Duodenal mucosa (tissue), 2 donors: ENCODE measurements at regions not wholly inside any gene's neighbourhood (a gene's known extent, or its start where the extent isn't known, plus 50 kb on each side); places are given as distances from the start of the nearest gene placed in this dataset.
"Not testable (repeated sequence)": the region's sequence is repeated elsewhere in the genome, so short reads cannot be mapped to it uniquely, and the experiment has no call there.

Experiments
- H3K27ac ChIP-seq: one replicate; pipeline ENCODE4 v1.7.0; 2013; ENCODE audit warnings: low read depth, low read length
- H3K27me3 ChIP-seq, 2 donors: one replicate each; pipeline ENCODE4 v1.7.0; 2013; ENCODE audit warnings: low read length in 2 of 2, control low read depth in 1 of 2; ENCODE audit not compliant: insufficient read depth in 2 of 2, control insufficient read depth in 1 of 2
- H3K36me3 ChIP-seq, 2 donors: one replicate each; pipeline ENCODE4 v1.7.0; 2013; ENCODE audit warnings: low read length in 2 of 2, control low read depth in 1 of 2; ENCODE audit not compliant: insufficient read depth in 2 of 2, control insufficient read depth in 1 of 2
- H3K4me1 ChIP-seq, 2 donors: one replicate each; pipeline ENCODE4 v1.7.0; 2013; ENCODE audit warnings: low read length in 2 of 2, control low read depth in 1 of 2; ENCODE audit not compliant: insufficient read depth in 2 of 2, control insufficient read depth in 1 of 2
- H3K4me3 ChIP-seq, 2 donors: one replicate each; pipeline ENCODE4 v1.7.0; 2013; ENCODE audit warnings: low read length in 2 of 2, low read depth in 1 of 2
- H3K9ac ChIP-seq, 2 donors: one replicate each; pipeline ENCODE4 v1.7.0; 2013; ENCODE audit warnings: low read length in 2 of 2, low read depth in 1 of 2
- H3K9me3 ChIP-seq, 2 donors: one replicate each; pipeline ENCODE4 v1.7.0; 2013; ENCODE audit warnings: low read length in 2 of 2, control low read depth in 1 of 2; ENCODE audit not compliant: control insufficient read depth in 1 of 2

DNA sequence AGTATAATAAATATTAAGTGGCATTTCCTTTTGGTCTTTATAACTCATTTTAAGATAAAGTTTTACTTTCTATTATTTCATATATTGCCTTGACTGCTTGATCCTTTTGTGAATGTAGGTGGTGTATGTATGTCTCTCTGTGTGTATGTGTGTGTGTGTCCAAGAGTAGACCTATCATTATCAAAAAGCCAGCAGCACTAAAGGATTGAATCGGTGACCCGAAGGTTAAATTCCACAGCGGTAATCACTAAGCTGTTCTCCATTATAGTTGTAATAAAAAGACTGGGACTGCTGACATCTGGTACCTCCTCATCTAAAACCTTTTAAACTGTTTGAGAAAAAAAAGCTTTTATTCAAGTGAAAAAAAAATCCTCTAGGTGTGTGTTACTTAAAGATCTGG lies 1014.8 kb downstream of the PCDH7 start:
- Histone ChIP-seq H3K36me3 (no peaks in the 10 kb centered on the region), H3K4me1 (no peaks in the 10 kb centered on the region), H3K9ac (no peak overlapping the region), H3K9me3 (peaks cover 2 to 4% of the 10 kb centered on the region in 2 donors), H3K27me3 (no peaks in the 10 kb centered on the region), H3K4me3 (no peak overlapping the region), H3K27ac (no peak overlapping the region)

DNA sequence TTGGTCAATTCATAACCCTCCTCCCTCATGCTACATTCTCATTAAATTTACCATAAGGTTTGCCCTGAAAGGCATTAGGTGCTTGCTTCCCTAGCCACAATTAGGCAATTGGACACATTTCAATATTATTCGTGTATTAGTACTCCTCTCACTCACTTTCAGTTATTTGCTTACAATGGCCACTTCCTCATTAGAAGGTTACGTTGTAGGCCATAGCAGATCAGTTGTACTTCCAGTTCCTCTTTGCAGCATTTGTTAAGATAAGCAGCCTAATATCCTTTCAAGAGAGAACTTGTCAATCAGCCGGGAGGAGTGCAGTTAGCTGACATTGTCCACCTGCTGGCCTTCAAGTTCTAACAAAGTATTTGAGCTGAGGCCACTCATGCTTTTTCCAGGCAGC lies 1017.2 kb downstream of the PCDH7 start:
- Histone ChIP-seq H3K27me3 (no peaks in the 10 kb centered on the region), H3K36me3 (no peaks in the 10 kb centered on the region), H3K4me1 (no peaks in the 10 kb centered on the region), H3K27ac (no peak overlapping the region), H3K9me3 (peaks cover 2 to 4% of the 10 kb centered on the region in 2 donors), H3K9ac (no peak overlapping the region), H3K4me3 (no peak overlapping the region)

DNA sequence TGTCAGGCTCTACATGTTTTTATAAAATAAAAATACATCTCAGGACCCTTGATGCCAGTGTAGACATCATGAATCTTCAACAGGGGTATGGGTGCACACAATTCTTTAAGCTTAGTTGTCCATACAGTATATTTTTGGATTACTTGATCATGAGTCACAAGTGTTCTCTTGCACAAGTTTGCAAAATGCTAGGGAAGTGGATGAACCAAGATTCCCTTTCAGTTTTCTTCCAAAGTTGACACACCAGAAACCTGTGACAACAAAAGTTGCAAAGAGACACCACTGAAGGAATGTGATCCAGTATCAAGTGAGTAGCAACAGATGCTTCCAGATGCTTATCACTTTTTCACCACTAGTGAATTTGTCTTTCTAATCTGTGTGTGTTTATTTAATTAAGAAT lies 1021.2 kb downstream of the PCDH7 start:
- no peak overlapping the region for H3K9ac ChIP-seq
- no peak overlapping the region for H3K27ac ChIP-seq
- no peaks in the 10 kb centered on the region for H3K27me3 ChIP-seq
- no peaks in the 10 kb centered on the region for H3K36me3 ChIP-seq
- no peaks in the 10 kb centered on the region for H3K4me1 ChIP-seq
- H3K4me3 ChIP-seq, result no peak overlapping the region
- no peaks in the 10 kb centered on the region for H3K9me3 ChIP-seq

DNA sequence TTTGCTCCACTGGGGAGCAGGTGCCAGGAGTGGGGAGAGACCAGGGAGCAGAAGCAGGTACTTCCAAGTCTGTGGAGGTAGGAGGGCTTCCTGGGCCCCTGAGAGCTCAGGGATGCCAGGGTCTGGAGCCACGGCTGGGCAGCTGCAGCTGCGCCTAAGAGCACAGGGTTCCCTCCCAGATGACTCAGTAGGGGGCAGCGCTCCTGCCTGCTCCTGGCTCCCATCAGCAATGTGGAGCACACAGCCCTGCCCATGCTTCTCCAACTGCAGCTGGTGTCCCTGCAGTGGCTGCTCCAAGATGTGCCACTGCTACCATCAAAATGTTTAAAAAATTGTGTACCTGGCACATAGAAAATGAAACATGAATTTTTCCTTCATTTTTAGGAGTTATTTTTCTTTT lies 1028.2 kb downstream of the PCDH7 start:
- Histone ChIP-seq H3K4me3 (no peak overlapping the region), H3K9me3 (peaks cover 2 to 5% of the 10 kb centered on the region in 2 donors), H3K36me3 (no peaks in the 10 kb centered on the region), H3K4me1 (no peaks in the 10 kb centered on the region), H3K27me3 (no peaks in the 10 kb centered on the region), H3K27ac (no peak overlapping the region), H3K9ac (no peak overlapping the region)

DNA sequence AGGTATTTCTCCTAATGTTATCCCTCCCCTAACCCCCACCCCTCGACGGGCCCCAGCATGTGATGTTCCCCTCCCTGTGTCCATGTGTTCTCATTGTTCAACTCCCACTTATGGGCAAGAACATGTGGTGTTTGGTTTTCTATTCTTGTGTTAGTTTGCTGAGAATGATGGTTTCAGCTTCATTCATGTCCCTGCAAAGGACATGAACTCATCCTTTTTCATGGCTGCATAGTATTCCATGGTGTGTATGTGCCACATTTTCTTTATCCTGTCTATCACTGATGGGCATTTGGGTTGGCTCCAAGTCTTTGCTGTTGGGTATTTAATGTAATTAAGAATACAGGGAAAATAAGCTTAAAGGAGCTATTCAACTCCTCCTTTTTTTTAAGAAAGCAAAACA lies 1030.4 kb downstream of the PCDH7 start:
- H3K27me3 ChIP-seq, H3K27ac ChIP-seq, H3K4me3 ChIP-seq, H3K4me1 ChIP-seq, H3K9me3 ChIP-seq, H3K36me3 ChIP-seq, H3K9ac ChIP-seq: not testable (repeated sequence)

DNA sequence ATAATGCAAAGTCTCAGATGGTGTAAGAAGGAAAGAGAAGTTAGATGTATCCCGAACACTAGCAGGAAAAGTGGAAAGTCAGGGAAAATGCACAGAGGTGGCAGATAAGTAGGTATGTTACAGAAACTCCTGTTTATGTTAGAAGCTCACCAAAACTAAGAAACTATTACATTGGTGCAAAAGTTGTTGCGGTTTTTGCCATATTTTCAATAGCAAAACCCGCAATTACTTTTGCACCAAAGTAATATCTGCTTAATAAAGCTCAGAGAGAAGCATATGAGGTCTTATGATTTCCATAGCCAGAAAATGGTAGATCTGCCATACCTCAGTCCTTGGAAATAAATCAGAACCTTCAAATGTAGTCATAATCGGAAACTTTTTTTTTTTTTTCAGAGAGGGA lies 1035.6 kb downstream of the PCDH7 start:
- Histone ChIP-seq H3K4me1 (no peaks in the 10 kb centered on the region), H3K36me3 (no peaks in the 10 kb centered on the region), H3K4me3 (no peak overlapping the region), H3K9me3 (peaks cover 4% of the 10 kb centered on the region in 2 donors), H3K27me3 (no peaks in the 10 kb centered on the region), H3K27ac (no peak overlapping the region), H3K9ac (no peak overlapping the region)

DNA sequence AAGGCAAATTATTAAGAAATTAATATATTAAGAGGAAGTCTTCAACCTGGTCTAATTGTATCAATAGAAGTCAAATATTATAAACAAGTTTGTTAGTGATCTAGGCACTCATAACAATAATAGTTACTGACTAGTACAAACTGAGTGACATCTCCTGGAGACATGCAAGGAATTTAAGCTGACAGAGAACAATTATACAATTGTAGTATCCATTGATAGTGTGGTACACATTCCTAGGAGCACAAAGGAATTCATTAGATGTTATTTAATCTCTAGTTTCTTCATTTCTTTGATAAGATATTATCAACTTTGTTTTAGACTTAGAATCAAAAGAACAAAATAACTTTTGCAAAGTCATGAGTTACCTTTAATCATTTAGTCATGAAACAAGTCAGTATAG lies 1048.6 kb downstream of the PCDH7 start:
- no peak overlapping the region for H3K4me3 ChIP-seq

DNA sequence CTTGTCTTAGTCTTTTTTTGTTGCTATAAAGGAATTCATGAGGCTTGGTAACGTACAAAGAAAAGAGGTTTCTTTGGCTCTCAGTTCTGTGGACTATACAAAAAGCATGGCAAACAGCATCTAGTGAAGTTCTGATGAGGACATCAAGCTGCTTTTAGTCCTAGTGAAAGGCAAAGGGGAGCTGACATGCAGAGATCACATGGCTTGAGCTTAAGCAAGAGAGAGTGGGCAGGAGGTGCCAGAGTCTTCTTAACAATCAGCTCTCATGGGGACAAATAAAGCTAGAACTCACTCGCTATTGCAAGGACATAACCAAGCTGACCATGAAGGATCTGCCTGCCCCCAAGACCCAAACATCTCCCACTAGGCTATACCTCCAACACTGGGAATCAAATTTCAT lies 1063.1 kb downstream of the PCDH7 start:
- no peak overlapping the region for H3K4me3 ChIP-seq
- H3K9me3 ChIP-seq, result no peaks in the 10 kb centered on the region
- H3K27ac ChIP-seq, result no peak overlapping the region
- no peak overlapping the region for H3K9ac ChIP-seq
- H3K27me3 ChIP-seq, result no peaks in the 10 kb centered on the region
- H3K4me1 ChIP-seq, result no peaks in the 10 kb centered on the region
- no peaks in the 10 kb centered on the region for H3K36me3 ChIP-seq

More for the DNA sequence above, 1048.6 kb downstream of the PCDH7 start:
- Histone ChIP-seq H3K27me3 (no peaks in the 10 kb centered on the region), H3K9me3 (peaks cover 0 to 6% of the 10 kb centered on the region in 2 donors), H3K27ac (no peak overlapping the region), H3K4me1 (no peaks in the 10 kb centered on the region), H3K36me3 (no peaks in the 10 kb centered on the region), H3K9ac (no peak overlapping the region)

DNA sequence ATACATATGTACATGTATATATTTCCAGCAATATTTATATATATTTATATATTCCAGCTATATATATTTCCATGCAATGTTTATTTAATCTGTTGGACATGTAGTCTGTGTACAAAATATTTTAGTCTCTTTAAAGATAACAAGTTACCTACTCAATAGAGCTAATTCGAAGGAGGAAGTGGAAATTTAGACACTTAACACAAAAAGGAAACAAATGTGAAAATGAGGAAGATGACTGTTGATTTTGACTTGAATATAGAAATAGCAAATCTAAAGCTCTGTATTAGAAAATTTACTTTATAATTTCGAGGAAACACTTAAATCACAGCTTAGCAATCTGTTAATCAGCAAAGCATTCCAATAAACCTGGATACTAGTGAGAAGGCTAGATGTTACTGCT lies 1064.4 kb downstream of the PCDH7 start:
- Histone ChIP-seq H3K27me3 (no peaks in the 10 kb centered on the region), H3K4me3 (no peak overlapping the region)

DNA sequence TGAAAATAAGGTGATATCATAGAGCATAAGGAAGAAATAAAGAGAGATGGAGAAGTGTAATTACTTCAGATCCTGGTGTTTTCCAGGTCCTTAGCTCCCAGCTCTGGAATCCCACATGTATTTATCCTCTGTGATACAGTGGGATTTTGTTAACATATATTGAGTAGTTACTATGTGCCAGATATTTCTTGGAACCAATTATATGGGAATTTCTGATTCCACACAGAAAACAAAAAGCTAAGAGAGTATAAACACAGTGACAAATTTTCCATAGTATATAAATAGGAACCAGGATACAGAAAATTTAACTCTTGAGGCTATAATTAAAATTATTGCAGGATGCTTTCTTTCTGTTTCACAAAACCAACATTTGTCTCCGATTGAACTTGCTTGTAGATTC lies 1067.5 kb downstream of the PCDH7 start:
- Histone ChIP-seq H3K27ac (no peak overlapping the region), H3K36me3 (no peaks in the 10 kb centered on the region), H3K9me3 (no peaks in the 10 kb centered on the region), H3K4me3 (no peak overlapping the region), H3K4me1 (no peaks in the 10 kb centered on the region), H3K27me3 (no peaks in the 10 kb centered on the region), H3K9ac (no peak overlapping the region)

More for the DNA sequence above, 1064.4 kb downstream of the PCDH7 start:
- no peak overlapping the region for H3K9ac ChIP-seq
- H3K36me3 ChIP-seq, result no peaks in the 10 kb centered on the region
- no peaks in the 10 kb centered on the region for H3K4me1 ChIP-seq
- H3K9me3 ChIP-seq, result no peaks in the 10 kb centered on the region
- no peak overlapping the region for H3K27ac ChIP-seq

DNA sequence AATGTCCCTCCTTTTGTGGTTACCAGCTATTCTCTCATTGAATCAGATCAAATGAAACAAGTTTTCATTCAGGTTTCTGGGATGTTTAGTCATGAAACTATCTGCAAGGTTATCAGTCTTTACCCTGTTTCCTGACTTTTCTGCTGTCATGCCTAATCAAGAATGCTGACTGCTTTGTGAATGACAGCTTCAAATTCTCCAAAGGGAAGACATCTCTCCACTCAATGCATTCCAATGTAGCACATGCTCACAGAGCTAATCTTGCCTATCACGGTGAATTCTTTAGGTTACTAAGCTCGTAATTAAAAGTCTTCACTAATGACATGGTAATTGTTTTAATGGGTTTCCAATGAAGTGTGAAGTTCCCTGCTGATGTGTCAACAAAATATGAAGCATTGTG lies 1068.5 kb downstream of the PCDH7 start:
- Histone ChIP-seq H3K9ac (no peak overlapping the region), H3K4me1 (no peaks in the 10 kb centered on the region), H3K4me3 (no peak overlapping the region), H3K27ac (no peak overlapping the region), H3K9me3 (no peaks in the 10 kb centered on the region), H3K36me3 (no peaks in the 10 kb centered on the region), H3K27me3 (no peaks in the 10 kb centered on the region)
